Ishikawa (cell line): ENCODE measurements at regions not wholly inside any gene's neighbourhood (a gene's known extent, or its start where the extent isn't known, plus 50 kb on each side); places are given as distances from the start of the nearest gene placed in this dataset.

Experiments used
- CEBPB ChIP-seq: IDR thresholded peaks from 2 replicates; pipeline ENCODE4 v1.6.1; 2012
- CREB1 ChIP-seq: IDR thresholded peaks from 2 replicates; pipeline ENCODE4 v1.6.1; 2012; ENCODE audit warnings: low read depth
- EGR1 ChIP-seq: IDR thresholded peaks from 2 replicates; pipeline ENCODE4 v1.6.1; 2012
- EP300 ChIP-seq: IDR thresholded peaks from 2 replicates; pipeline ENCODE4 v1.6.1; 2012; ENCODE audit warnings: borderline replicate concordance
- FOXM1 ChIP-seq: IDR thresholded peaks from 2 replicates; pipeline ENCODE4 v1.6.1; 2012; ENCODE audit warnings: low read depth, borderline replicate concordance
- MAX ChIP-seq: IDR thresholded peaks from 2 replicates; pipeline ENCODE4 v1.6.1; 2012
- NFIC ChIP-seq: IDR thresholded peaks from 2 replicates; pipeline ENCODE4 v1.6.1; 2012
- RAD21 ChIP-seq: IDR thresholded peaks from 2 replicates; pipeline ENCODE4 v1.6.1; 2012; ENCODE audit warnings: low read depth
- REST ChIP-seq: IDR thresholded peaks from 2 replicates; pipeline ENCODE4 v1.6.1; 2012; ENCODE audit warnings: low read depth, mild to moderate bottlenecking
- TAF1 ChIP-seq: IDR thresholded peaks from 2 replicates; pipeline ENCODE4 v1.6.1; 2012; ENCODE audit warnings: low read depth, mild to moderate bottlenecking
- TCF12 ChIP-seq: IDR thresholded peaks from 2 replicates; pipeline ENCODE4 v1.6.1; 2012; ENCODE audit warnings: low read depth
- TEAD4 ChIP-seq: IDR thresholded peaks from 2 replicates; pipeline ENCODE4 v1.6.1; 2012
- USF1 ChIP-seq: IDR thresholded peaks from 2 replicates; pipeline ENCODE4 v1.6.1; 2012
- YY1 ChIP-seq: IDR thresholded peaks from 2 replicates; pipeline ENCODE4 v1.6.1; 2012; ENCODE audit warnings: low read depth
- ZBTB7A ChIP-seq: IDR thresholded peaks from 2 replicates; pipeline ENCODE4 v1.6.1; 2012; ENCODE audit warnings: low read depth

DNA sequence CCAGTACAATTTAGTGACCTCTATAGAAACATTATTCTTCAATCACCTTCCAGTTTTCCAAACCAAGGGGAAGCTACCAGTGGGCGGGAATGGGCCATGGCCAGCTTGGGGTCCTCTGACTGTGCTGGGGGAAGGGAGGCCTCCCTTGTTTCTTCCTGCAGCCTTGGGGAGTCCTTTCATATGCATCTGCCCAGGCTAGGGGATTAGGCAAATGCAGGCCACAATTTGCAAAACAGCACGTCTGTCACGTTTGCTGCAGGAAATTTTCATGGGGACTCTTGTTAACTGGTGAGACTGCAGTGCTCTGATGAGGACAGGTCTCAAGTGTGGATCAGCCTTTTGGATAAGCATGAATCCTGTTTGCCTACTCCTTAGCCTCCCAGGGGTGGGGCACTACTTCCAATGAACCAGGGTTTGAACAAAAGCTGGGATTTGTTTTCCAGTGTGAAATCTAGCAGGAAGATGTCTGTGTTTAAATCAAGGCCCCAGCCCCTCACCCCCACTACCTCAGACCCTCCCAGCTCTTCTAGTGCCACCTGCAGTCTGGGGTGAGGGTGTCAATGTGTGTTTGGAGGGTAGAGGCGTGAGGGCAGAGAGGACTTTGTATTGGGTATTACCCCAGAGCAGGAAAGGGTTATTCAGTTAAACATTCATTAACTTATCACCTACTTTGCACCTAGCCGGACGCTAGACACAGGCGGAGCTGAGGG lies 219.9 kb downstream of the OPA1 start:
- TF ChIP-seq REST (no peak), USF1 (no peak), ZBTB7A (no peak), CEBPB (no peak), CREB1 (no peak), FOXM1 (no peak), YY1 (no peak), TCF12 (no peak), MAX (no peak), TAF1 (no peak), EGR1 (no peak), EP300 (no peak), NFIC (no peak), TEAD4 (no peak), RAD21 (no peak)

- TF ChIP-seq EGR1 (no peak), FOXM1 (no peak), CREB1 (no peak), RAD21 (no peak), TCF12 (no peak), CEBPB (no peak), NFIC (no peak), REST (no peak), EP300 (no peak), MAX (no peak), USF1 (no peak), TEAD4 (no peak), ZBTB7A (no peak), TAF1 (no peak), YY1 (no peak)
These were observed 220.5 kb downstream of the OPA1 start for GRCh38 chr3:193813501-193813830.

DNA sequence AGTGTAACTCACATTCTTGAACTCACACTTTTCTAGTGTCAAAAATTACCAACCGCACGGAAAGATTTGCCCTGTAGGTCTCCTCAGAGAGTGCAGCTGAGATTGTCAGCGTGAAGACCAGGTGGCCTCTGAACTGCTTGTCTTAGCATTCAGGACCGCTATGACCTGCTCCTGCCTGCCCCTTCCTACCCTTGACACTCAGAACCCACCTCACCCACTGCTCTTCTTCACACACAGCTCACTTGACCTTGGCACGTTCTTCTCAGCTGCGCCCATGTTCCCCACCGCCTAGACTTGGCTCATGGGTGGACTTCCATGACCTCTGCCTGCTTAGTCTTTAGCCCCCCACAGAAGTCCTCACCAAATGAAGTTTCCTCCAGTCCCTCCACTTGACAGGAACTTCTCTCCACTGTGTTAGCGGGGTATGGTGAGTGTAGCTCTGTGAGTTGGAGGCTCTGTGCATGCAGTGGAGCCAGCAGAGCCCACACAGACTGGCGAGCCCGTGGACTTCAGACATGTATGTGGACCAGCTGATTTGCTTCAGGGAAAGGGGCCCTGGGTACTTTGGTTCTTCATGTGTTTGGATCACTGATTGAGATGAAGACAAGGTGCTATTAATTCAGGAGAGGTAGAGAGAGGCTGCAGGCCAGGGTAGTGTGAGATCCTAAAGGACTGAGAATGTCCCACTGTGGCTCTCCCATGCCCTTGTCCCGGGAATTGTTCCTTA lies 221.3 kb downstream of the OPA1 start:
- TF ChIP-seq NFIC, result no peak
- TF ChIP-seq REST, result no peak
- TF ChIP-seq CEBPB, result no peak
- no peak for TF ChIP-seq TEAD4
- no peak for TF ChIP-seq CREB1
- TF ChIP-seq EGR1, result no peak
- TF ChIP-seq ZBTB7A, result no peak
- no peak for TF ChIP-seq EP300

- TF ChIP-seq NFIC, result no peak
- TF ChIP-seq CEBPB, result no peak
- no peak for TF ChIP-seq USF1
- no peak for TF ChIP-seq REST
- TF ChIP-seq TEAD4, result no peak
- no peak for TF ChIP-seq EGR1
- TF ChIP-seq TCF12, result no peak
- TF ChIP-seq MAX, result no peak
- TF ChIP-seq YY1, result no peak
- TF ChIP-seq TAF1, result no peak
- TF ChIP-seq CREB1, result no peak
- TF ChIP-seq FOXM1, result no peak
- TF ChIP-seq RAD21, result no peak
- TF ChIP-seq ZBTB7A, result no peak
- no peak for TF ChIP-seq EP300
These were observed 222.4 kb downstream of the OPA1 start for GRCh38 chr3:193815246-193816027.
